Left renal pelvis (tissue), 4 donors: ENCODE measurements at regions not wholly inside any gene's neighbourhood (a gene's known extent, or its start where the extent isn't known, plus 50 kb on each side); places are given as distances from the start of the nearest gene placed in this dataset.

Source experiments
- DNase-seq, 4 donors: peaks; one replicate each; pipeline ENCODE4 v3.0.0-alpha.2; 2013; ENCODE audit warnings: low read depth in 4 of 4, low spot score in 3 of 4

DNA sequence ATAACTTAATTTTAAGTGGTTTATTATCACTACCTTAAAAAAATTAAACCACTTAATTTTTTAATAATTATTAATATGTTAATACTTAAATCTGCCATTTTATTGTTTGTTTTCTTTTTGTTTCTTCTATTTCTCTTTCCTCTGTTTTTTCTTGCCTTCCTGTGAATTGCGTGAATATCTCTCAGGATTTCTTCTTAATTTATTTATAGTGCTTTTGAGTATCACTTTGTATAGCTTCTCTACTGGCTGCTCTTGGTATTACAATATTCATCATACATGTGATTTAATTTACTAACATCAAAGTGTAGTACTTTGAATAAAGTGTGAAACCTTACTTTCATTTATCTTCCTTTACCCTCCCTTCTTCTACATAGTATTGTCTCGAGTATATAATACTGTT, 349.5 kb upstream of the CPXCR1 start:
- DNase-seq: no peak

GRCh38 chrX:88416002-88416401, 331.0 kb upstream of the CPXCR1 start:
- no peak for DNase-seq

- no peak for DNase-seq
Measured at GRCh38 chrX:88416965-88417364, 330.1 kb upstream of the CPXCR1 start.

GRCh38 chrX:88424071-88424470, 323.0 kb upstream of the CPXCR1 start:
- DNase-seq: no peak

- DNase-seq: no peak
Measured at GRCh38 chrX:88424541-88424940, 322.5 kb upstream of the CPXCR1 start.

DNA sequence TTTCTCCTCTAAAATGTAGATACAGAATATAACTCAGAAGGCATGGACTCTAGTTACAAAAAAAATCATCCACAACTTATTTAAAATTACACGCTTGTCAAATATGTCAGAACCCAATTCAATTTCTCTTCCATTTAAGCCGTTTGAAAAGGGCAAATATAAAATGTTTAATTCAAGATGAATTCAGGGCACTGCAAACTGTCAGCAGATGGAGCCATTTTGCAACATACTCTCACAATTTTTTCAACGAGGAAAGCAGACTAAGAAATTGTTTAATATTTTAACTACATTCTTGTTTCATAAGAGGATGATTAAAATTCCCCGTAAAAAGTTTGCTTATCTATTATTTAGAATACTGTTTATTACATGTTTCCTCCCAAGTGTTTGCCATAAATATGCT, 321.3 kb upstream of the CPXCR1 start:
- DNase-seq: no peak

DNA sequence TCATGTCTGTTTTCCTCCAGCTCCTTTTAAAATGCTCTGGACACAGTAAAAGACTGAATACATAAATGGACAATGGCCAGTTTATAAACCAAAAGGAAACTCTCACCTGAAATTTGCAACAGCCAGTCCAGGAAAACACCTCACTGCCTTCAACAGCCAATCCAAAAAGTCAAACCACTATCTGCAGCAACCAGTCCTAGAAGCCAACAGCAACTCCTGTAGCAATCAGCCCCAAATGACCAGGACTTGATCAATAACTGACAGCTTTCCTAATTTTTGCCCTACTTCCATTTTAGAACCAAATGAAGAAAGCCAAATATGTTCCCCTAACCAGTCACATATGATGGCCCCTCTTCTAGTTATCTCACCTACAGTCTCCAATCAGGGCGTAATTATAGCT, 309.5 kb upstream of the CPXCR1 start:
- DNase-seq: no peak

DNA sequence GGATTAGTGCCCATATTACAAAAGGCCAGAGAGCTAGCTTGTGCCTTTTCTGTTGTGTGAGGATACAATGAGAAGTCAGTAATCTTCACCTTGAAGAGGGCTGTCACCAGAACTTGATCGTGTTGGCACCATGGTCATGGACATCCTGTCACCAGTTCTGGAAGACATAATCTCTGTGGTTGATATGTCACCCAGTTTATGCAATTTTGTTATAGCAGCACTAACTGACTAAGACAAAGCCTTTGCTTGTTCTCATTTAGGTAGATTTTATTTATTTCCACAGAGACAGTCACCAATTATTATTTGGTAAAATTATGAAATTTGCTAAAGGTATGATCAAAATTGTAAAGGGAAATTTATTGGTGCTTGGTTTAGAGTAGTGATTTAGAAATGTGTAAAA, 308.8 kb upstream of the CPXCR1 start:
- no peak for DNase-seq

DNA sequence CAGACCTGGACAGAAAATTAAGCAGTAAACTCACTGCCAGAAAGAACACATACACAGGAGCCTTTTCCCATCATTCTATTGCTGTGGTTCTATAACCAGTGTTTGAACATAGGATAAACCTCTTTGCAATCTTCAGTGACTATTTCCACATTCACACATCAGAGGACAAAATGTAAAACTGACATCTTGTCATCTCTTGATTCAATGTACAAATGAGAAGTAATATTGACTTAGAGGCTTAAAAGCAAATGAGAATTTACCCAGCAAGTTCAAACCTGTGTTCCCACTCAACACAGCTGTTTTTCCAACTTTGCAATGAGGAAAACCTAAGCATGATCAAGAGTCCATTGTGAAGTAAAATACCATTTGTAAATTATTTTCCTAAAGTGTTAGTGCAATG, 307.1 kb upstream of the CPXCR1 start:
- DNase-seq: no peak
